HG03159 (cell line): ENCODE measurements at regions not wholly inside any gene's neighbourhood (a gene's known extent, or its start where the extent isn't known, plus 50 kb on each side); places are given as distances from the start of the nearest gene placed in this dataset.

Experiments
- ATAC-seq: cut with Tn5 transposase; IDR thresholded peaks from one replicate; pipeline ENCODE4 v1.9.1; 2021; ENCODE audit warnings: mild to moderate bottlenecking, moderate library complexity; ENCODE audit not compliant: unreplicated experiment

DNA sequence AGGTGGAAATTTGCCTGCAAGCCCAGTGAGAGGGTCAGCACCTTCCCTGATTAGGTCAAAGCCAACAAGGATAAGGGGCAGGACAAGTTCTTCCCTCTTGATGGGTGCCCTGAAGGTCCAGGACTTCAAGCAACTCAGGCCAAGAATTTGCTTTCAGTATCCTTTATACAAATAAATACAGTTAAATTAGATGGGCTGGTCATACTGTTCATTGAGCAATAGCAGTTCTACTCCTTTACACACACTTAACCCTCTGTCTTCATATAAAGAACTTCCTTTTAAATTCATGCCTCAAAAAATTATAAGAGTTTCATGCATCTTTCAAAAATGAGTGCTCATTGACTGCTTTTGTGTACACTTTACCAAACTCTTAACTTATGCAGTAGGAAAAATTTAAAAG, 392.0 kb downstream of the SPRY1 start:
- no peak for ATAC-seq

DNA sequence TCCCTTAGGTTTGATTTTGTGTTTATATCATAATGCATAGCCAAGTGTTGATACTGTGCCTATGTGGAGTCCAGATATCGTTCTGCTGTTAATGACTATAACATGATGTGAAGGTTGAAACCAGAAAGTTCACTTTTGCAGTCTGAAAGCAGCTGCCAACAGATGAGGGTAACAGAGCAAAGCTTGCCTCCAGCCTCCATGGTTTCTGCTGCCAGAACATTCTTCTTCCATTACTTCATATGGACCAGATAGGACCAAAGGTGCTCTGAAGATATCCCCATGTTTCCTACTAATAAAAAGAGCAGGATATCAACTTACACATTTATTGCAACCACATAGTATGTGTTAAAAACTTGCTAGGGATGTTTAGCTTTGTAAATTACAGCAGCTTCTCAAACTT, 394.1 kb downstream of the SPRY1 start:
- ATAC-seq, result no peak

DNA sequence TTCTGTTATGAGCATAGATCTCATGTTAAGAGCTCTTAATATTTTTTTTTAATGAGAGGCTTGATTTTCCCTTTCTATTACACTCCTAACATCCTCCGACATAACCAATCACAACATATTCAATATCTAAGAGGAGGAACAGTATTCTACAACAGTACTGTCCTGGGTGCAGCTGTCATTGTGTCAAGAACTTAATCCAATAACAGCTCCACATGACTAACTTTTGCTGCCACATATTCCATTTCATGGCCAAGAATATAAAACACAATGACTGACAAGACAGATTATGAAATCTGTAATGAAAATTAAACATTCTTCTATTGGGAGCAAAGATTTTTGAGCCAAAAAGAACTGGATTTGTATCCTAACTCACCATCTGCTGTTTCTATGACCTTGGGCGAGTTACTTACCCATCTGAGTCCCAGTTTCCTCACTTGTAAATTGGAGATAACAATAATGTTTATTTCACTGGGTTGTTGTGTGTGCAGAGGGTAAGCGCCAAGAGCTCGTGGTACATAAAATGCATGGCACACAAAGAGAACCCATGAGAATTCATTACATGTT, 405.6 kb downstream of the SPRY1 start:
- ATAC-seq, result no peak

DNA sequence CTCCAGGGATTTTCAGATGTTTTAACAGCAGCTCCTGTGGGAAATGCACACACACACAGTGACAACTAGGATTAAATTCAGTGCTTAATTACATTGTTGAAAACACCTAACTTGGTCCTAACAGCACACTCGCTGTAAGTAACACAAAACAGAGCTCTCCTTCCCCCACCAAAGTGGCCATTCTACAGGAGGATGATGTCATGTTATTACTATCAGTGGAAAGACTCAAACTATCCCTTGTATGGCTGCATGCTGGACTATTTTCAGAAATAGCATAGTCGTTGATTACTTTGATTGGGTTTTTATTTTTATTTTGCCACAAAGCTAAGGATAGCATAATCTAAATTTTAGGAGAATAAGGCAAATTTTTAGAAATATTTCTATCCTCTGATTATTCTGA, 406.3 kb downstream of the SPRY1 start:
- no peak for ATAC-seq

DNA sequence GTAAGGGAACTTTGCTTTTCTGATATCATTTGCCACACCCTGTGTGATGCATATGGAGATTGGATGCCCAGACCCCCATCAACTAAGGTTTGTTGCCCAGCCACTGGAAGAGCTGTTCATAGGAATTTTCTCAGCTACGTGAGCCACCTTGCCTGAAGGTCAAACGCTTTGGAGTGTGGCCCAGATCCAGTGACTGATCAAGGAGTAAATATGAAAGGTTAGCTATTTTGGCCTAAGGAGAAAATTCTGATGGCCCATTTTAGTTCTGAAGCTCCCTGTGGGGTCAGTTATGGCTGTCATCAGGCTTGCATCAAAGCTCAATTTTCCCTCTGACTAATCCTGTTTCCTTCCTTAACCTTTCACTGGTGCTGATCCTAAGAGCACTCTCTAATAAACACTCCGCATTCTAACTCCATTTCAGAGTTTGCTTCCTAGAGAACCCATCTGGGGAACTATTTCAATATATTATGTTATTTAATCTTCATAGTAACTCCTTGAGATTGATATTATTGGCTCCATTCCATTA, 407.7 kb downstream of the SPRY1 start:
- ATAC-seq, result no peak

DNA sequence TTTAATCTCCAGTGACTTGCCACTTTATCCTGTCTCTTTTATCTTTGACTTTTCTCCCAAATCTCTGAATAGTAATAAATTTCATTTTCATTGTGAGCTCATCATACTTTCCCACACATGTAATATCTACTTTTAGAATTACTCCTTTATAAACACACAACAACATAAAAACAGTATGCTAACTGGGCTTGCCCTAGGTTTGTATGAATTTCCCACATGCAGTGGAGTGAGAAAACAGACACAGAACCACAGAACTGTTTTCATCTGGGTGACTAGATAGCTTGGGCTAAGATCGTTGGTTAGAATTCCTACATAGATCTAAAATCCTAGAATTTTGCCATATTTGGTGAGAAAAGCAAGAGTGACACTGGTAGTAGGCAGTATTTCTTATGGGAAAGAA, 409.5 kb downstream of the SPRY1 start:
- no peak for ATAC-seq

DNA sequence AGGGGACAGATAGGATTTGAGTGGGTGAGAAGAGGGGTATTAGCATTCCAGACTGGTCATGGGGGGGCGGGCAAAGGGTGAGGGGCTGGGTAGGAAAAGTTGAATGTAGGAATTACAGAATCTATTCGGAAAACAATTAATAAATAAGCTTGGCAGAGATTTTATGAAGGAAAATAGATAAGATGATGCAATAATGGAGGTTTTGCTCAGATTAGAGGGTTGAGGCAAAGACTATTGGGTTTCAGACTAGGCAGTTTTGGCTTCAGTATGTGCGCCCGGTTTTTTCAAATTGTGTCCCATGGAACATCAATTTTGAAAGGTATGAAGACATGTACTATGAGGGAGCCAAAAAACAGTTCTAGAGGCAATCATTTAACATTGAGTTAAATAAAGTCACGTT, 410.6 kb downstream of the SPRY1 start:
- ATAC-seq, result no peak

DNA sequence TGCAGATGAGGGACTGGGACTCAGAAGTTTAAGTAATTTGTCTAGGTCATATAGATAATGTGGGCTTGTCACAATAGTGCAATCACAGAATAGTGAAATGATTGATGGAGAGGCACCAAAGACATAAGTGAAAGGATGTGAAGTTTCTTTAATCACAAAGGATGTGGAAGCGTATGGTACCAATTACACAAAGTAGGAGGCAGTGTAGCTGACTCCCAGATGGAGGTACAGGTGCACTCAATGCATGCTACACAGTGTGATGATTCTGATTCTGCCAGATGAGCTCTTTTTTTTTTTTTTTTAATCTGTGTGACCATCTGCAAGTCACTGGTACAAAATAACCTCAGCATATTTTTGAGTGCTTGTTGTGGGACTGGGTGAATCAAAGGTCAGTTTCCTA, 411.3 kb downstream of the SPRY1 start:
- ATAC-seq, result no peak

DNA sequence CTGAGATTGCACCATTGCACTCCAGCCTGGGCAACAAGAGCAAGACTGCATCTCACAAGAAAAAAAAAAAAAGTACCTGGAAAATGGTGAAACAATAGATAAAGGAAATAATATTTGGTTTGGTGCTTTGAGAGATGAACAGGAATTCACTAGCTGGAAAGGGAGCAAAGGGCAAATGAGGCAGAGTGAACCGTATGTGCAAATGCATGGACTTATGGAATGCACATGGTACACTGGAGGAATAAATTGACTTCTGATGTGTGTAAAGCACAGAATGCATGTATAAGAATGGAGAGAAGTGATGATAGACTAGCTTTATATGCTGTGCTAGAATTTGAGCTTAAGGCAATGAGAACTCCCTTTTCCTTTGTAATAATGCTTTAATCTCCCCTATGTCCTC, 413.3 kb downstream of the SPRY1 start:
- ATAC-seq, result no peak

DNA sequence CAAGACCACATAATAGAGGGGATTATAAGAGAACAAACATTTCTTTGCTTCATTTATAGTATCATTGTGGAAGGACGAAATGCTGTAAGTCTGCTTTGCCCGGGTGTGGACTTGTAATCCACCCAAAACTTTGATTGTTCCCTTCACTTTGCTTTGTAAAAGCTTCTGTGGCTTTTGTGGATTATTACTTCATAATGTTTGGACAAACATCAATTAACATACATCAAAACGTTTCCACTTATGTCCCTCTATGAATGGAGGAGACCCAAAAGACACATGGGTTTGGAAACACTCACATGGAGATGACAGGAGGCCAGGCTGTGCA, 415.4 kb downstream of the SPRY1 start:
- ATAC-seq, result no peak

DNA sequence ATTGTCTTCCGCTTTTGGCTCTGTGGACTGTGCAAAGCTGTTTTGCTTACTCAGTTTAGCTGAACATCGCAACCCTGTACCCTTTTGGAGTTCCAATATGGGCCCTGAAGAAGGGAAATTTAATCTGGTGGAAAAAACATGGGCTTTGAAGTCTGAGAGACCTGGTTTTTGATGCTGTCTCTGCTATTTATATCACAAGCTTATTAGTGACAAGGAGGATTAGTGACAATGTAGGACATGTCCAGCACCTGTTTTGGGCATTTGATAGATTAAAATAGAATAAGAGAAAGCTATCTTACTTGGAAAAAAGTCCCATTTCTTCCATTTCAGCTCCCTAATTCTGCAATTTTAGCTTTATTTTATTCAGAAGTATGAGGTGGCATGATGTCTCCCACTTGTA, 417.3 kb downstream of the SPRY1 start:
- ATAC-seq, result no peak

DNA sequence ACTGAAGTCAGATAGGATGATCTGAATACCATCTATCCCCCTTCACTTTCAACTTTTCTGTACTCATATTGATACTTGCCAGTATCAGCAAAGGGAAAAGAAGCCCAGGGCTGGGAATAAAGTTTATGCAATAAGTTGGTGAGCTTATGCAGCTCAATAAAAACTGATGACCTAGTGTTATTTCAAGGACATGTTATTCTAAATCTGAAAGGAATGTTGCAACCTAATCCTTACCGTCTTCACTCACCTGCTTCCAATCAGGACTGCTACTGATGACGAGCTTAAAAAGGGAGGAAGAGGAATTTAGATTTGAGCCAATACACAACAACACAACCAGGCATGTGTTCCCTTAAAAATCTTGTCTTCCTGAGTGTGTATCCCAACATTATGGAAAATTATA, 419.9 kb downstream of the SPRY1 start:
- no peak for ATAC-seq

DNA sequence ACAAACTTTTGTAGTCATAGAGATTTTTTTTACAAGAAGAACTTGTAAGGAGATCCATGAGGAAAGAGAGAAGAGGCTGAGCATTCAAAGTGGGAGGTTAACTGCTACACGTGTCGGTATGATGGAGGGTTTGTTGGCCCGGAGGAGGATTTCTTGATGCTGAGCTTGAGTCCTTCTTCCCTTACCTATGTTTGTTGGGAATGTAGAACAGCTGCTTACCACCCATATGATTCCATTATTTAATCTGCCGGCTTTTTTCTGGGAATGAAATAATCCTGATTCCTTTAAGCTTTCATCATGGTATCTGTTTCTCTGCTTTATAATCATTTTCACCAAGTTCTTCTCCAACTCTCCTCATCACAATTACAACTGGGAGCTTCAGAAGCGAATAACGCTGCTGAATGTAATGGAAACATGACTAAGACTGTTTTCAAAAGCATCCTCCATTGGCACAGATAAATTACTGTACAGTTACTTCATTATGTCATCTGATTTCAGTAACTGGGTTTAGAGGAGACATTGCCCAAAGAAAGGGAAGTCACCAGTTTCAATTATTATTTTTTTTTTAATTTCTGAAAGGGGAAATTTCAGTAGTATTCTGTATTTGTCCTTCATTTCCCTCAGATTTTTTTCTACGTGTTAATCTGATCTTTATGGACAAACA, 420.6 kb downstream of the SPRY1 start:
- ATAC-seq, result no peak

DNA sequence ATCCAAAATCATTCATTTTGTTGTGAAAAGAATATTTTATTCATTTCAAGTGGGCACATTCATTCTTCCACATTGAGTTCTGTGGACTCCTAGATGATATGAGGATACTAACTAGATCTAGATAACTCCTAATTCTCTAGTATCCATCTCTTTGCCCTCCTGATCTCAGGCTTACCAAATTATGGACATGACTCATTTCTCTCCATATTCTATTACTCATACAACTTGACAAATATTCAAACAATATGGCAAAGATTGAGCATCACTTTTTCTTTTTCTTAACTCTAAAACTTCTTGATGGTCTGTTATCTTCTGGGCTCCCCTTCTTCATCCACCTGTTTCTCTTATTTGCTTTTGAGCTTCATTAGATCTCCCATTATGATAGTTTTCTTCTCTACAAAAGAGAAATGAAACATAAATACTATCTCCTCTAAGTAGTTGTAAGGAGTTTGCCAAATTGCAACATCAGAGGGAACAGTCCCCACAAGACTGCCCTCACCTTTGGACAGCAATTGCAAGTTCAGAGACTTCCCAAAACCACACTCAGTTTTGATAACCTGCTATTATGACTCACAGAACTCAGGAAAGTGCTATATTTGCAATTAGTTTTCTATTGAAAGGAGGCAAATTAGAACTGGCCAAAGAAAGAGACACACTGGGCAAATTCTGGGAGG, 422.9 kb downstream of the SPRY1 start:
- no peak for ATAC-seq

DNA sequence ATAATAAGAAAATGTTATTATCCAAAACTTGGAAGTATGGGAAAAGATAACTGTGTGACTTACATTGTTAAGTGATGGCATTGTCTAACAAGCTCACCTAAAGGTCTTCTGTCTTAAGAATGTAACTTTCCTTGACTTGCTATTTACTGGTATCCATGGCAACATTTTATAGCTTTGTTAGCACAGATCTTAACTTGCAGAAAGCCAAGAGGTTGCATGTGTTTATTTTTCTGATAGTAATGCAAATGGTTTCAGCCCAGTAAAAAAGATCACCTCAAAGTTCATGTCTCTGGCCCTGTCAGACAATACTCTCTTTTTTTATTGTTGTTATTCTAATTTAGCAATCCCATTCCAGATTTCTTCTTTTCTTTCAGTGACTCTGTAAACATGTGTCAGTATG, 425.3 kb downstream of the SPRY1 start:
- ATAC-seq, result no peak

DNA sequence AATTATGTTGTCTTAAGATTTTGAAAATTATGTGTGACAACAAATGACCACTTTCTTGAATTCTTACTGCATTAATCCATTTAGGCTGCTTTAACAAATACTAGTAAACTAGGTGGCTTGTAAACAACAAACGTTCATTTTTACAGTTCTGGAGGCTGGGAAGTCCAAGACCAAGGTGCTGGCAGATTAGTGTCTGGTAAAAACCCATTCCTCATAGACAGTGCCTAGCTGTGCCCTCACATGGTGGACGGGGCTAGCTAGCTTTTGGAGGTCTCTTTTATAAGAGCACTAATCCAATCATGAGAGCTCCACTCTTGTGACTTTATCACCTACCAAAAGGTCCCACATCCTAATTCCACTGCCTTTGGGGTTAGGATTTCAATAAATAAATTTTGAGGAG, 425.8 kb downstream of the SPRY1 start:
- ATAC-seq, result no peak

DNA sequence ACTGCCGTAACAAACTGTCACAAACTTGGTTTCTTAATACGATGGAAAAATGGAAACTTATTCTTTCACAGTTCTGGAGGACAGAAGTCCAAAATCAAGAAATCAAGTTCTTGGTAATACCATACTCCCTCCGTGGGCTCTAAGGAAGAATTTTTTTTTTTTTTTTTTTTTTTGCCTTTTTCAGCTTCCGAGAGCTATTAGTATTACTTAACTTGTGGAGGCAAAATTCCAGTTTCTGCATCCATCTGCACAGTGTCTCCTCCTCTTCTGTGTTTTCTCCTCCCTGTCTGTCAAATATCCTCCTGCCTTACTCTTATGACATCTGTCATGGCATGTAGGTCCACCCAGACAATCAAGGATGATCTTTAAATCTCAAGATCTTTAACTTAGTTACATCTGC, 426.6 kb downstream of the SPRY1 start:
- ATAC-seq, result no peak

DNA sequence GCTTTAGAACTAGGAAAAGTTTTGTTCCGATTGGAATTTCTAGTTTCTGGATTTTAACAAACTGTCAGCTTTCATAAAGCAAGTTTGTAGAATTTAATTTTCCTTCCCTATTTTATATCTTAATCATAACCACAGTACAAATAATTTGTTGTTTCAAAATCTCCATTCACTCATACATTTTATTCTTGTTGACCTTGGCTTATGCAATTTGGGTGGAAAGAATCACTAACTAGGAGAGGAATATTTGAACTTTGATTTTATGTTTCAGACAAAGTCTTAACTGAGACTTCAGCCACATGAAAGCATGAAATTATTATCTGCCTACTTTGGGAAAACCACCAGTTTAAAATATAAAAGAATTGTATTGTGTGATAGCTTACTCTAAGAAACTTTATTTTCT, 427.9 kb downstream of the SPRY1 start:
- ATAC-seq, result no peak

DNA sequence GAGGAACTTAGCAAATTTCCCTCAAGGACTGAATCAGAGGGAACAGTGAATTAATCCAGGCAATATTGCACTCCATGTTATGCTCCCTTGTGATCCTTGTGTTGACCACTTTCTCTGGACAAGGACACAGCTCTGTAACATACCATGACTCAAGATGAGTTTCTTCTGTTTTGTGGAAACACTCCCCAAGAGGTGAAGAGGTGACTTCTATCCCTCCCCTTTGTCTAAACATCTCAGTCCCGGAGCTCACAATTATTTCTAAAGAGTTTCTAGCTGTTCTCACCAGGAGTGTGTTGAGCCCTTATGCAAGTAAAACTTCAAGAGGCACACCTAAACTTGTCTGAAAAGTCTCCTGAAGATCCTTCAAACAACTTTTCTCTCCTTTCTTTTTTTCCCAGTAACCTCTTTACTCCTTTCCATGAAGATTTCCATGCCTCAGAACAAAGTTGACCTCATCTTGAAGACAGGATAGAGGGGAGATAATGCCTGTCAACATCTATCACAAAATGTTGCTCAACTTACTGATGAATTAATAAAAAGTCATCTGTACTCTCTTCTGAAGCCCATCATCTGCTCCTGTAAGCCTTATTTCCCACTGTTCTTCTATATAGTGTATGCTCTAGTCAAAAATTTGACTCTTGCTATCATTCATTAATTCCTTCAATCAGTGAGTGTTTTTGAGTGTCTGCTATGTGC, 429.1 kb downstream of the SPRY1 start:
- no peak for ATAC-seq

DNA sequence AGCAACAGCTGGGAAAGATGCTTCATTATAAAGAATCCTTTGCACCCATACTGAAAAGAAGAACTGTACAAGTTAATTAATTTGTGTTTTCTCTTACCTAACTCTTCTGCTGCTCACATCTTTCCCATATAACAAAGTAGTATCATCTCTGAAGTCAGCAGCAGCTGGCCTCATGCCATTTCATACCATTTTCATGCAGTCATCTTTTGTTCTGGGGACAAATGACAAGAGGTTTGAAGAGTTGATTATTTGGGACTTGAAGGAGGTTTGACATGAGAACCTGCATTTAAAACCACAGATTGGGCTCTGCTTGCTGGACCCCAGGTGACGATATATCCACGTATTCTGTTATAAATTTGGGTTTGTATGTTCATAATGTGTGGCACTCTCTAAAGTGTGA, 430.3 kb downstream of the SPRY1 start:
- ATAC-seq, result no peak

DNA sequence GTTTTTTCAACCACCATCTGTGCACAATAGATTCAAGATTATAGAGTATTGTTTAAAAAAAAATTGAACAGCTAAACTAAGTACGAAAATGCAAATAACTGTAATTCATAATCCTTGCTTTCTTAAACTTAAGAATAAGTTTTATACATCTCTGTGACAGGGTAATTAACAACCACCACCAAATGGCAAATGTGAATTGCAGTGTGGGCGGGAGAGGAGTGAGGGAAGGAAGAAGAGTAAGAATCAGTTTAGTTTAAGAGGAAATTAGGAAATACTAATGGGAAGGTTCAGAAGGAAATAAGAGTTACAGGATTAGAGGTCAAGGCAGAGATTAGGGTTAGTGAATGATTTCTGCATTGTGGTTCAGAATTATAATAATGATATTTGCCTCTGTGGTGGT, 430.9 kb downstream of the SPRY1 start:
- no peak for ATAC-seq

DNA sequence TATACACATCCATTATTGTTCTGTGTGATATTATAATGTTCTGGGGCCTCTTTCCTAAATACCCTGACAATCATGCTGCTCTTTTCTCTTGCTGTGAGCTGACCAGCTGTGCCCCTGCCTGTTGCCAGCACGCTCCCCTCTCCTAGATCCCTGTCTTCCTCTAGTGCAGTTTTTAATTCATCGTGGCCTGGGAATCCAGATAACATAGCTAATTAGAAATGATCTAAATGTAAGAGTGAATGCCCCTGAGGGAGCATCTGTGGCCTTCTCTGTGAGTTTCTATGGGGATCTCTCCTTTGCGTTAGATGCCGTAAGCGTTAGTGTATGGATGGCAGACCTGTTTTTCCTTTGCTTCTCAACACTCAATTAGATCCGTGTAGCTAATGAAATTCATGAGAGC, 434.3 kb downstream of the SPRY1 start:
- no peak for ATAC-seq
